ENCODE measurements at regions not wholly inside any gene's neighbourhood (a gene's known extent, or its start where the extent isn't known, plus 50 kb on each side); places are given as distances from the start of the nearest gene placed in this dataset.

GRCh38 chr4:85222561-85222960, 252.4 kb upstream of the ARHGAP24 start:
- Histone ChIP-seq H3K27ac (replicated peaks in 1 of 4) (no peak overlapping the region), H3K4me1 (no peaks in the 10 kb centered on the region), H3K9me3 (peaks cover 0 to 1% (median 0%) of the 10 kb centered on the region in 4 donors), H3K4me3 (no peak overlapping the region), H3K36me3 (no peaks in the 10 kb centered on the region), H3K27me3 (no peaks in the 10 kb centered on the region)
- TF ChIP-seq CTCF (IDR thresholded peaks at IDR 0.05) (no peak), POLR2A (IDR thresholded peaks at IDR 0.05; ENCODE audit: low read depth) (no peak), POLR2AphosphoS5 (IDR thresholded peaks at IDR 0.05) (no peak), EP300 (IDR thresholded peaks at IDR 0.05) (no peak)
- intact Hi-C loops (cut with DNase I) = no loop called here
- 83% methylated on average over 4 of the region's 4 CpGs for WGBS
- DNase-seq (ENCODE audit: extremely low spot score) = no peak

- intact Hi-C loops (cut with DNase I) = no loop called here
- no peaks in the 10 kb centered on the region for H3K4me1 ChIP-seq
- H3K27me3 ChIP-seq = no peaks in the 10 kb centered on the region
- H3K36me3 ChIP-seq = no peaks in the 10 kb centered on the region
- no peak overlapping the region for H3K4me3 ChIP-seq
- WGBS = 51% methylated on average over 2 of the region's 2 CpGs
- peaks cover 0 to 6% (median 0%) of the 10 kb centered on the region in 4 donors for H3K9me3 ChIP-seq
- no peak overlapping the region for H3K27ac ChIP-seq (replicated peaks in 1 of 4)
- DNase-seq (ENCODE audit: extremely low spot score) = no peak
- TF ChIP-seq POLR2A (IDR thresholded peaks at IDR 0.05; ENCODE audit: low read depth) (no peak), CTCF (IDR thresholded peaks at IDR 0.05) (no peak), POLR2AphosphoS5 (IDR thresholded peaks at IDR 0.05) (no peak), EP300 (IDR thresholded peaks at IDR 0.05) (no peak)
These were observed 246.7 kb upstream of the ARHGAP24 start for GRCh38 chr4:85228264-85228663.

GRCh38 chr4:85233516-85233915, 241.4 kb upstream of the ARHGAP24 start:
- Histone ChIP-seq H3K4me1 (no peaks in the 10 kb centered on the region), H3K9me3 (no peaks in the 10 kb centered on the region), H3K36me3 (no peaks in the 10 kb centered on the region), H3K27me3 (no peaks in the 10 kb centered on the region), H3K4me3 (no peak overlapping the region), H3K27ac (replicated peaks in 1 of 4) (no peak overlapping the region)
- DNase-seq (ENCODE audit: extremely low spot score) = no peak
- intact Hi-C loops (cut with DNase I) = no loop called here
- WGBS = 84% methylated on average over 3 of the region's 3 CpGs
- no peak for TF ChIP-seq CTCF (IDR thresholded peaks at IDR 0.05)

GRCh38 chr4:85243857-85244256, 231.1 kb upstream of the ARHGAP24 start:
- H3K36me3 ChIP-seq = no peaks in the 10 kb centered on the region
- H3K9me3 ChIP-seq = peaks cover 0 to 6% (median 0%) of the 10 kb centered on the region in 4 donors
- H3K27ac ChIP-seq (replicated peaks in 1 of 4) = no peak overlapping the region
- DNase-seq (ENCODE audit: extremely low spot score) = no peak
- TF ChIP-seq POLR2AphosphoS5 (IDR thresholded peaks at IDR 0.05) (no peak), EP300 (IDR thresholded peaks at IDR 0.05) (no peak), CTCF (IDR thresholded peaks at IDR 0.05) (no peak), POLR2A (IDR thresholded peaks at IDR 0.05; ENCODE audit: low read depth) (no peak)
- H3K4me3 ChIP-seq = no peak overlapping the region
- no peaks in the 10 kb centered on the region for H3K27me3 ChIP-seq
- 73% methylated on average over 1 of the region's 1 CpG for WGBS
- intact Hi-C loops (cut with DNase I) = no loop called here
- H3K4me1 ChIP-seq = no peaks in the 10 kb centered on the region

- Histone ChIP-seq H3K9me3 (peaks cover 0 to 4% (median 0%) of the 10 kb centered on the region in 4 donors), H3K27ac (replicated peaks in 1 of 4) (no peak overlapping the region), H3K4me3 (no peak overlapping the region), H3K4me1 (no peaks in the 10 kb centered on the region), H3K27me3 (no peaks in the 10 kb centered on the region), H3K36me3 (no peaks in the 10 kb centered on the region)
- 96% methylated on average over 1 of the region's 1 CpG for WGBS
- no peak for DNase-seq (ENCODE audit: extremely low spot score)
- intact Hi-C loops (cut with DNase I) = no loop called here
- no peak for TF ChIP-seq CTCF (IDR thresholded peaks at IDR 0.05)
- TF ChIP-seq POLR2A (IDR thresholded peaks at IDR 0.05; ENCODE audit: low read depth) = no peak
- TF ChIP-seq POLR2AphosphoS5 (IDR thresholded peaks at IDR 0.05) = no peak
- TF ChIP-seq EP300 (IDR thresholded peaks at IDR 0.05) = no peak
These were observed 230.3 kb upstream of the ARHGAP24 start for GRCh38 chr4:85244638-85245037.

All from esophagus muscularis mucosa (tissue), 4 donors.